ENCODE measurements at regions not wholly inside any gene's neighbourhood (a gene's known extent, or its start where the extent isn't known, plus 50 kb on each side); places are given as distances from the start of the nearest gene placed in this dataset.

- TF ChIP-seq POLR2A (IDR thresholded peaks at IDR 0.05) = no peak
- no peak for TF ChIP-seq POLR2AphosphoS5 (IDR thresholded peaks at IDR 0.05)
These were observed 374.6 kb upstream of the ESRRG start for GRCh38 chr1:217097819-217098218.
